GM21576 (cell line): ENCODE measurements at regions not wholly inside any gene's neighbourhood (a gene's known extent, or its start where the extent isn't known, plus 50 kb on each side); places are given as distances from the start of the nearest gene placed in this dataset.
"Not testable (repeated sequence)": the region's sequence is repeated elsewhere in the genome, so short reads cannot be mapped to it uniquely, and the experiment has no call there.

ENCODE experiments used
- ATAC-seq: cut with Tn5 transposase; IDR thresholded peaks from one replicate; pipeline ENCODE4 v1.9.1; 2021; ENCODE audit warnings: mild to moderate bottlenecking, moderate library complexity; ENCODE audit not compliant: unreplicated experiment

- not testable (repeated sequence) for ATAC-seq
These were observed 289.4 kb downstream of the CNTNAP3B start for GRCh38 chr9:41839786-41840185.

GRCh38 chr9:41838953-41839352, 290.3 kb downstream of the CNTNAP3B start:
- not testable (repeated sequence) for ATAC-seq

DNA sequence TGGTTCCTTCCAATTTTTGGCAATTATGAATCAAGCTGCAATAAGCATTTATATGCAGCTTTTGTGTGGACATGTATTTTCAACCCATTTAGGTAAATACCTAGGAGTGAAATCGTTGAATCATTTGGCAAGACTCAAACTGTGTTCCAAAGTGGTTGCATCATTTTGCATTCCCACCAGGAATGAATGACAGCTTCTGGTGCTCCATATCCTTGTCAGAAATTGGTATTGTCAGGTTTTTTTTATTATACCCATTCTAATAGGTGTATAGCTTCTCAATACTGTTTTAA, 290.7 kb downstream of the CNTNAP3B start:
- ATAC-seq, result not testable (repeated sequence)

- ATAC-seq, result not testable (repeated sequence)
These were observed 291.3 kb downstream of the CNTNAP3B start for GRCh38 chr9:41837684-41838561.

DNA sequence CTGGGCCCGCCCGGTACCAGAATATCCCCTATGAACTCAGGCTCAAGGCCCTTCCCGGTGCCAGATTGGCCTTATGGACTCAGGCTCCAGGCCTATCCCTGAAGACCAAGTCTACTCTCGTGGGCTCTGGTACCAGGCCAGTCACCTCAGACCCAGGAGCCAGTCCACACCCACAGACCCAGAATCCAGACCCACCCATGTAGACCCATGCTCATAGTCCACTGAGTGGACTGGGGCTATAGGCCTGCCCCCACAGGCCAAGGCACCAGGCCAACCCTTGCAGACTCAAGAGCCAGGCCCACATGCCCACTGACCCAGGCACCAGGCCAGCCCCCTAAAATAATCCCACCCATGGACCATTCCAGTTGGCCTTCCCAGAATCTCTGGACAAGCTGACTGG, 296.1 kb downstream of the CNTNAP3B start:
- not testable (repeated sequence) for ATAC-seq

DNA sequence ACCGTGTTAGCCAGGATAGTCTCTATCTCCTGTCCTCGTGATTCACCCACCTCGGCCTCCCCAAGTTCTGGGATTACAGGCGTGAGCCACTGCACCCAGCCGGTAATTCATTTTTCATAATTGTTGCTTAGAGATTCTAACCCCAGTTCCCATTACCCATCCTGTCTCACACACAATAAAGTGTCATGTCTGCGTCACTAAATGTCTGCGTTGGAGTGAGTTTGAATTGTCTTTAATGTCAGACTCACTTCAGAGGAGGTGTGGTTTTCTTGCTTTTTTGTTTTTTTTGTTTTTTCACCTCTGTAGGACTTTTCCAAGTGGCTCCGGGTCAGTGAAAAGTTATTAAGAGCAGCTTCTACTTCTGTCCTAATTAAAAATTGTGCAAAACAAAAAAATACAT, 304.5 kb downstream of the CNTNAP3B start:
- ATAC-seq, result not testable (repeated sequence)

- ATAC-seq, result not testable (repeated sequence)
These were observed 326.5 kb downstream of the CNTNAP3B start for GRCh38 chr9:41802706-41803105.

GRCh38 chr9:41798684-41799083, 330.5 kb downstream of the CNTNAP3B start:
- ATAC-seq, result not testable (repeated sequence)

DNA sequence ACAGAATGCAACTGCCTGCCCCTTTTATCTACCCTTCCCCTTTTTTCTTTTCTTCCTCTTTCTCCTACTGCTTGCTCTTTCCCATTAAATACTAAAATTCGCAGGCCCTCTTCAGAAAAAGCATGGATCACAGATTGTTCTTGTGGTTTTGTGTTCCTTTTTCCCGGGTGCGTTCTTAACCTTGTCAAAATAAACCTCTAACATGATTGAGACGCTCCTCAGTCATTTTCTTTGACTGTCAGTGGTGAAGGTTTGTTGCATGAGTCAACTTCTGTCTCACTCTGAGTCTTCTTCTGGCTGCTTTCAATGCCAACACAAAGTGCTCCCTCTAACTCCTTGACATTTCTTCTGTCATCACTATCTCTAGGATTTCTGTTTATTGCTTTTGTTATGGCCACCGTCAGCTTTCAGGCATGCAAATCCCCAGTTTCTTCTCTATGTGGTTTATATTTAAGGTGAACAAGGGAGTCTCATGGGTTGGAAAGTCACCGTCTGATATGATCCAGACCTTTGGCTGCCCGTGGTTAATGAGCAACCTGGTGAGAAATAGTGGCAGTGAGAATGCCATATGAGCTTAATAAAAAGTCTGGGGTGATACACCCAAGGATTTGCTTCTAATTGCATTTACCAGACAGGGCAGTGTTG, 338.4 kb downstream of the CNTNAP3B start:
- not testable (repeated sequence) for ATAC-seq

GRCh38 chr9:41790007-41790406, 339.2 kb downstream of the CNTNAP3B start:
- ATAC-seq, result not testable (repeated sequence)

DNA sequence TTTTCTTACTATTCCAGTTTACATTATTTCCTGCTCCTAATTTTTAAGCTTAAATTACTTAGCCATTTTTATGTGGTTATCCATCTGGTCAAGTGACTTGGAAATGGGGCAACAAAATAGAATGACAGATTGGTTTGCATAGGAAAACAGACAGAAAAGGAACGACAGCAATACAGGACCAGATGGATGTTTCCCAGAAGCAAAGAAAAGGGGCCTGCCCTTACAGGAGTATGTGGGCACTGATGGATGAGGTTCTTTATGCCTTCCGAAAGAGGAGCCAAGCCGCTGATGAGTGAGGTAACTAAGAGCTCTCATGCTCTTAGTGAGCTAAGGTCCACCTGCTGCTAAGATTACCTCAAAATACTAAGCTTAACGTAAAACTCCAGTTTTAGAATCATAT, 339.8 kb downstream of the CNTNAP3B start:
- ATAC-seq, result not testable (repeated sequence)

DNA sequence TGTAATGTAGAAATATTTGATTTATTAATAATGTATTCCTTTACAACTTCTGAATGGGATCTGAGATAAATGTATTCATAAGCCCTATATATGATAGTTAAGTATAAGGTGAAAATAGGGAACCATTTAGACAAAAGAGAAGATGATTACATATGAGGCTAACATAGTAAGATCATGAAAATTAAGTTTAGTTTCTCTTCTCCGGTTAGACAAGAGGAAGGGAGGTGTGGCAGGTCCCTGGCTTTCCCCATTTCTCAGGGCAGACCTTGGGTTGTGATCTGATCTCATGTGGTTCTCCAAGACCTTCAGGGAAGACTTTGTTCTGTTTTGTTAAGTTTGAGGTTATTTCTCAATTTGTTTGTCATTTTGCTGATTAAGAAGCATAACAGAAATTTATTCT, 341.3 kb downstream of the CNTNAP3B start:
- ATAC-seq, result not testable (repeated sequence)

- ATAC-seq, result not testable (repeated sequence)
These were observed 342.0 kb downstream of the CNTNAP3B start for GRCh38 chr9:41787270-41787669.

DNA sequence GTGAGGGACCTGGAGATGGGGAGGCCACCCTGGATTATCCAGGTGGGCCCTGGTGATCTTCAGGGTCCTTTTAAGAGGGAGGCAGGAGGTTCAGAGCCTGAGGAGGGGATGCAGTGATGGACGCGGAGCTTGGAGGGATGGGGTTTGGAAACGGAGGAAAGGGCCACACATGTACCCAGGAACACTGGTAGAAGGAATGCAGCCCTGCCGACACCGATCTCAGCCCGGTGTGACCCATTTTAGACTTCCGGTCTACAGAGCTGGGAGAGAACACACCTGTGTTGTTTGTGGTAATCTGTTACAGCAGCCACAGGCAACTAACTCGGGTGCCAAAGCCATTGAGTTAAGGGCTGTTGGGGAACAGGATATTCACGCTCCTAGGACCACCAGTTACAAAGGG, 345.2 kb downstream of the CNTNAP3B start:
- not testable (repeated sequence) for ATAC-seq

- not testable (repeated sequence) for ATAC-seq
These were observed 346.0 kb downstream of the CNTNAP3B start for GRCh38 chr9:41783070-41783810.

GRCh38 chr9:41781899-41782298, 347.3 kb downstream of the CNTNAP3B start:
- not testable (repeated sequence) for ATAC-seq

- ATAC-seq, result not testable (repeated sequence)
These were observed 349.3 kb downstream of the CNTNAP3B start for GRCh38 chr9:41779897-41780406.

DNA sequence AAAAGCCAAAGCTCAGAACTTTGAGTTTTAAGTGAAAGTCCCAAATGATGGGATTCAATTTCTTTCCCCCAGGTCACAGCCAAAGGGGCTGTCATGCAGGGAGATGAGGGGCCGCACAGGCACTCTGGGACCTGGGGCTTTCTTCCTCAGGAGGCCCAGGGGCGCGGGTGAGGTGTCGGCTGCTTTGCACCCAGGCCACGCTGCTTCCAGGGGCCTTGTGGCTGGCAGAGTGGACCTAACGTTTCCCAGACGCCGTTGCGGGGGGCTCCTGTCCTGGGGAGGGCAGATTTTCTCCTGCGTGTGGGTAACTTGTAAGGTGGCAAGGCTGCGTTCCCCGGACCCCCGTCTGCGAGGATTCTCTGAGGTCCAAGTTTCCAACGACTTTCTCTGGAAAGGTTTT, 350.0 kb downstream of the CNTNAP3B start:
- ATAC-seq, result not testable (repeated sequence)

GRCh38 chr9:41778535-41779071, 350.6 kb downstream of the CNTNAP3B start:
- not testable (repeated sequence) for ATAC-seq

DNA sequence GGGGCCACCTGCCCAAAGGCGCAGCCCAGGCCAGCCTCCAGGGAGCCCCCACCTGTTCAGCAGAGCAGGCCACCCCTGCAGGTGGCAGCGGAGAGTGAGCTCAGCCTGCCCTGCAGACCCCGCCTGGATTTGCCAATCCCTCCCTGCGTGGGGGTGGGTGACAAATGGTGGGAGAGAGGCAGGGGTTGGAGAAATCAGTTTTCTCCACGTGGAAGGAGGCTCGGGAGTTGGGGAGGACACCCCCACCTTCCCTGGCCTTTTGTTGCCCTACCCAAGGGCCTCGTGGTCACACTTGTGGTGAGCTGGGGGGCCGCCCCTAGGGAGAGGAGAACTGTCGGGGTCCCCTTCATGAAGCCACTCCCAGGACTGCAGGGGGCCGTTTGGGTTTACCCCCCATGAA, 351.7 kb downstream of the CNTNAP3B start:
- ATAC-seq, result not testable (repeated sequence)

GRCh38 chr9:41772541-41772940, 356.7 kb downstream of the CNTNAP3B start:
- not testable (repeated sequence) for ATAC-seq
